H1 (cell line): ENCODE measurements at regions not wholly inside any gene's neighbourhood (a gene's known extent, or its start where the extent isn't known, plus 50 kb on each side); places are given as distances from the start of the nearest gene placed in this dataset.

Experiments used
- CTCF ChIA-PET: fragments of 300-600 bp; sonication (Branson Sonifier 250); formaldehyde crosslinking; loops from one replicate; lab custom pipeline; 2021; ENCODE audit not compliant: partially characterized antibody; lab: Charles Lee
- POLR2A ChIA-PET: fragments of 300-600 bp; sonication (Branson Sonifier 250); formaldehyde crosslinking; loops from one replicate; lab custom pipeline; 2021; ENCODE audit warnings: inconsistent platforms; ENCODE audit not compliant: partially characterized antibody; lab: Charles Lee
- DNase-seq, 2 experiments: peaks; one replicate each; pipeline versions ENCODE4 v3.0.0 to v3.0.0-alpha.2; 2010 to 2022; ENCODE audit warnings: low spot score in 2 of 2, low read depth in 1 of 2, mixed read lengths in 1 of 2
- FAIRE-seq: peaks from 2 replicates; lab custom pipeline; 2011; peaks lifted over from hg19 to GRCh38; lab: Jason Lieb, UNC
- H2AFZ ChIP-seq: 2 replicates; pipeline ENCODE4 v1.8.1; 2012; ENCODE audit warnings: low read length, inconsistent platforms
- H2AK5ac ChIP-seq: 2 replicates; pipeline ENCODE4 v1.6.1; 2013; ENCODE audit warnings: low read depth, low read length
- H2BK120ac ChIP-seq: replicated peaks from 2 replicates; pipeline ENCODE3; 2013; ENCODE audit warnings: low read depth, low read length, inconsistent platforms
- H2BK12ac ChIP-seq: 2 replicates; pipeline ENCODE4 v1.6.1; 2013; ENCODE audit warnings: low read depth, low read length
- H2BK15ac ChIP-seq: 2 replicates; pipeline ENCODE4 v1.6.1; 2013; ENCODE audit warnings: low read length
- H2BK20ac ChIP-seq: 2 replicates; pipeline ENCODE4 v1.6.1; 2013; ENCODE audit warnings: low read length
- H2BK5ac ChIP-seq: 2 replicates; pipeline ENCODE4 v1.6.1; 2013; ENCODE audit warnings: low read depth, low read length
- H3K14ac ChIP-seq: 2 replicates; pipeline ENCODE4 v1.6.1; 2013; ENCODE audit warnings: inconsistent platforms; ENCODE audit not compliant: insufficient read length
- H3K18ac ChIP-seq: 2 replicates; pipeline ENCODE4 v1.6.1; 2013; ENCODE audit warnings: low read length; ENCODE audit errors: extremely low read depth
- H3K23ac ChIP-seq: 2 replicates; pipeline ENCODE4 v1.6.1; 2013; ENCODE audit warnings: inconsistent platforms; ENCODE audit not compliant: insufficient read length
- H3K23me2 ChIP-seq: 2 replicates; pipeline ENCODE4 v1.6.1; 2013; ENCODE audit warnings: low read depth, low read length
- H3K27ac ChIP-seq: 2 replicates; pipeline ENCODE4 v1.6.1; 2011; ENCODE audit warnings: low read depth, low read length, inconsistent platforms
- H3K27me3 ChIP-seq, 4 experiments: replicated peaks in 1 of 4; 1 replicate in 1 of 4; 2 replicates in 3 of 4; pipeline versions ENCODE4 v1.6.1 to v1.8.1; 2011 to 2013; ENCODE audit warnings: low read length in 3 of 4, mild to moderate bottlenecking in 3 of 4, inconsistent platforms in 2 of 4, mixed read lengths in 2 of 4, moderate library complexity in 1 of 4; ENCODE audit not compliant: control insufficient read depth in 3 of 4, insufficient read depth in 3 of 4; ENCODE audit errors: extremely low read depth in 1 of 4
- H3K36me3 ChIP-seq, 4 experiments: 2 replicates each; pipeline versions ENCODE4 v1.6.1 to v1.8.1; 2011 to 2013; ENCODE audit warnings: mild to moderate bottlenecking in 4 of 4, low read length in 3 of 4, moderate library complexity in 2 of 4, control low read depth in 1 of 4, inconsistent platforms in 1 of 4; ENCODE audit not compliant: insufficient read depth in 4 of 4, control insufficient read depth in 2 of 4
- H3K4ac ChIP-seq: replicated peaks from 2 replicates; pipeline ENCODE3; 2013; ENCODE audit warnings: low read length, low read depth, mixed read lengths, inconsistent platforms; ENCODE audit not compliant: insufficient read length
- H3K4me1 ChIP-seq, 4 experiments: replicated peaks in 1 of 4; 1 replicate in 1 of 4; 2 replicates in 3 of 4; pipeline versions ENCODE4 v1.6.1 to v1.8.1; 2011 to 2013; ENCODE audit warnings: low read length in 3 of 4, inconsistent platforms in 2 of 4, mixed read lengths in 1 of 4; ENCODE audit not compliant: insufficient read depth in 4 of 4, control insufficient read depth in 3 of 4
- H3K4me2 ChIP-seq, 2 experiments: 2 replicates each; pipeline versions ENCODE4 v1.6.1 to v1.8.1; 2011 to 2013; ENCODE audit warnings: low read depth in 2 of 2, low read length in 2 of 2, control low read depth in 1 of 2, inconsistent platforms in 1 of 2, mild to moderate bottlenecking in 1 of 2; ENCODE audit not compliant: insufficient read depth in 1 of 2
- H3K4me3 ChIP-seq, 4 experiments: fragments of 200-600, 300-600 bp in 1 of 4; sonication (generic), shearing (Covaris generic), sonication (Bioruptor Twin) in 1 of 4; 2 replicates each; pipeline versions ENCODE4 v1.5.1 to v1.8.1; 2011 to 2016; ENCODE audit warnings: low read length in 4 of 4, low read depth in 3 of 4, control low read depth in 2 of 4, inconsistent platforms in 2 of 4, mild to moderate bottlenecking in 2 of 4, mixed read lengths in 1 of 4, moderate library complexity in 1 of 4; ENCODE audit not compliant: insufficient read depth in 2 of 4; ENCODE audit errors: extremely low read depth in 1 of 4
- H3K56ac ChIP-seq: replicated peaks from 2 replicates; pipeline ENCODE3; 2013; ENCODE audit warnings: low read depth, mild to moderate bottlenecking, mixed read lengths, low read length, inconsistent platforms; ENCODE audit not compliant: insufficient read length
- H3K79me1 ChIP-seq: 2 replicates; pipeline ENCODE4 v1.6.1; 2013; ENCODE audit warnings: low read depth, low read length, control low read depth
- H3K79me2 ChIP-seq, 2 experiments: 2 replicates each; pipeline versions ENCODE4 v1.6.1 to v1.8.1; 2012 to 2013; ENCODE audit warnings: low read length in 2 of 2, mild to moderate bottlenecking in 2 of 2, inconsistent platforms in 1 of 2; ENCODE audit not compliant: insufficient read depth in 2 of 2, control insufficient read depth in 1 of 2
- H3K9ac ChIP-seq, 4 experiments: replicated peaks in 1 of 4; 1 replicate in 1 of 4; 2 replicates in 3 of 4; pipeline versions ENCODE4 v1.6.1 to v1.8.1; 2011 to 2013; ENCODE audit warnings: low read depth in 3 of 4, low read length in 3 of 4, control low read depth in 2 of 4, mild to moderate bottlenecking in 2 of 4, moderate library complexity in 2 of 4, inconsistent platforms in 1 of 4; ENCODE audit errors: extremely low read depth in 1 of 4
- H3K9me3 ChIP-seq, 2 experiments: 2 replicates each; pipeline versions ENCODE4 v1.6.1 to v1.8.1; 2012 to 2013; ENCODE audit warnings: mild to moderate bottlenecking in 2 of 2, moderate library complexity in 2 of 2, control low read depth in 1 of 2, inconsistent platforms in 1 of 2, low read depth in 1 of 2, low read length in 1 of 2, mixed read lengths in 1 of 2; ENCODE audit not compliant: insufficient read depth in 2 of 2
- H4K20me1 ChIP-seq, 2 experiments: replicated peaks in 1 of 2; 2 replicates each; pipeline versions ENCODE3 to v1.8.1; 2011 to 2013; ENCODE audit warnings: inconsistent platforms in 2 of 2, low read length in 2 of 2, mild to moderate bottlenecking in 1 of 2; ENCODE audit not compliant: insufficient read depth in 2 of 2, control insufficient read depth in 1 of 2
- H4K5ac ChIP-seq: 2 replicates; pipeline ENCODE4 v1.6.1; 2013; ENCODE audit warnings: low read length, low read depth, mixed read lengths, inconsistent platforms; ENCODE audit not compliant: insufficient read length
- H4K8ac ChIP-seq: 2 replicates; pipeline ENCODE4 v1.8.0; 2013; ENCODE audit warnings: mild to moderate bottlenecking, moderate library complexity, low read length, inconsistent platforms; ENCODE audit not compliant: insufficient read depth; ENCODE audit errors: extremely low read depth
- H4K91ac ChIP-seq: replicated peaks from 2 replicates; pipeline ENCODE3; 2013; ENCODE audit warnings: low read length, mixed read lengths, inconsistent platforms; ENCODE audit not compliant: insufficient read length
- ATF2 ChIP-seq: IDR thresholded peaks from 2 replicates; pipeline ENCODE4 v1.6.1; 2012; ENCODE audit warnings: low read length, inconsistent platforms
- CTBP2 ChIP-seq: IDR thresholded peaks from 2 replicates; pipeline ENCODE4 v1.7.0; 2011; ENCODE audit warnings: borderline replicate concordance, mild to moderate bottlenecking, moderate library complexity, mixed read lengths, low read length; ENCODE audit not compliant: insufficient read depth, insufficient read length
- EP300 ChIP-seq, 2 experiments: IDR thresholded peaks; 1 replicate in 1 of 2; 2 replicates in 1 of 2; pipeline ENCODE4 v1.6.1; 2011 to 2012; ENCODE audit warnings: low read depth in 2 of 2, low read length in 2 of 2, mild to moderate bottlenecking in 2 of 2, borderline replicate concordance in 1 of 2, inconsistent platforms in 1 of 2, moderate library complexity in 1 of 2
- KDM5A ChIP-seq: fragments of 200-600 bp; IDR thresholded peaks from 2 replicates; pipeline ENCODE4 v1.7.1; 2012; ENCODE audit warnings: mild to moderate bottlenecking, low read length, inconsistent platforms, mixed read lengths
- PHF8 ChIP-seq: fragments of 200-600 bp; sonication (generic); conservative IDR thresholded peaks from 2 replicates; pipeline ENCODE4 v1.7.1; 2012; ENCODE audit warnings: low read depth, mild to moderate bottlenecking, inconsistent platforms, low read length, moderate library complexity
- RAD21 ChIP-seq, 2 experiments: IDR thresholded peaks in 1 of 2; conservative IDR thresholded peaks in 1 of 2; 2 replicates each; pipeline ENCODE4 v1.6.1; 2011; ENCODE audit warnings: low read depth in 2 of 2, low read length in 2 of 2, improper control_type of control experiment in 1 of 2, inconsistent platforms in 1 of 2, mild to moderate bottlenecking in 1 of 2, moderate library complexity in 1 of 2
- RXRA ChIP-seq: IDR thresholded peaks from 2 replicates; pipeline ENCODE4 v1.6.1; 2011; ENCODE audit warnings: low read depth, mild to moderate bottlenecking, low read length, moderate library complexity; ENCODE audit not compliant: insufficient read depth
- SP4 ChIP-seq: IDR thresholded peaks from 2 replicates; pipeline ENCODE4 v1.6.1; 2012; ENCODE audit warnings: low read length, inconsistent platforms
- SRF ChIP-seq: IDR thresholded peaks from 2 replicates; pipeline ENCODE4 v1.6.1; 2011; ENCODE audit warnings: mild to moderate bottlenecking, low read depth, low read length, moderate library complexity
- TAF1 ChIP-seq: IDR thresholded peaks from 2 replicates; pipeline ENCODE4 v1.6.1; 2011; ENCODE audit warnings: mild to moderate bottlenecking, low read depth, low read length
- TAF7 ChIP-seq: optimal IDR thresholded peaks from 2 replicates; pipeline ENCODE3; 2011; ENCODE audit warnings: low read depth, mild to moderate bottlenecking, inconsistent platforms, low read length, moderate library complexity, borderline replicate concordance
- USF2 ChIP-seq: IDR thresholded peaks from 2 replicates; pipeline ENCODE4 v1.6.1; 2011; ENCODE audit warnings: low read length, improper control_type of control experiment

- no peaks in the 10 kb centered on the region for H4K20me1 ChIP-seq
- no peak overlapping the region for H2AFZ ChIP-seq
- no peak overlapping the region for H4K91ac ChIP-seq
- H2BK20ac ChIP-seq, result no peak overlapping the region
- H3K36me3 ChIP-seq, result no peaks in the 10 kb centered on the region
- no peak overlapping the region for H2BK15ac ChIP-seq
- H3K56ac ChIP-seq, result no peak overlapping the region
- H3K23me2 ChIP-seq, result no peaks in the 10 kb centered on the region
- no peak overlapping the region for H4K8ac ChIP-seq
- no peak for FAIRE-seq
- DNase-seq, result no peak
- H3K9ac ChIP-seq, result no peak overlapping the region
- no peak overlapping the region for H2BK5ac ChIP-seq
- H2BK120ac ChIP-seq, result no peak overlapping the region
- no peak overlapping the region for H3K14ac ChIP-seq
- H3K4me1 ChIP-seq, result no peaks in the 10 kb centered on the region; a peak in 2 of 7 replicates
- no peak overlapping the region for H3K4me2 ChIP-seq
- H2AK5ac ChIP-seq, result no peak overlapping the region
- no peak overlapping the region for H3K27ac ChIP-seq
- H2BK12ac ChIP-seq, result no peak overlapping the region
- H4K5ac ChIP-seq, result no peak overlapping the region
- TF ChIP-seq USF2, result no peak
- no peak for TF ChIP-seq TAF7
- TF ChIP-seq EP300 (IDR thresholded peaks at IDR 0.05; ENCODE audit: borderline replicate concordance in 1 of 2, low read depth in 2 of 2, low read length in 2 of 2), result no peak
- no peak for TF ChIP-seq KDM5A
- TF ChIP-seq TAF1, result no peak
- no peak for TF ChIP-seq RXRA
- TF ChIP-seq SRF, result no peak
- no peak for TF ChIP-seq CTBP2
- TF ChIP-seq RAD21 (IDR thresholded peaks at IDR 0.05 in 1 of 2, conservative IDR thresholded peaks at IDR 0.05 in 1 of 2; ENCODE audit: low read depth in 2 of 2, low read length in 2 of 2), result no peak
- no peak for TF ChIP-seq ATF2
- TF ChIP-seq SP4, result no peak
- TF ChIP-seq PHF8, result no peak
- H3K79me1 ChIP-seq, result no peaks in the 10 kb centered on the region
- no peak overlapping the region for H3K18ac ChIP-seq
- no peak overlapping the region for H3K4me3 ChIP-seq
- H3K23ac ChIP-seq, result no peak overlapping the region
- no peak overlapping the region for H3K4ac ChIP-seq
- H3K9me3 ChIP-seq, result no peaks in the 10 kb centered on the region
- ChIA-PET CTCF (interaction anchor here (0.6 to 2.0 kb wide), 2 partner anchors 12 to 54 kb away, joined by 3 to 6 read pairs; no protein-coding TSS in a partner anchor), POLR2A (no interaction called here)
- H3K79me2 ChIP-seq, result no peaks in the 10 kb centered on the region
- no peaks in the 10 kb centered on the region for H3K27me3 ChIP-seq
Observed at GRCh38 chr7:9945131-9945530, 1028.5 kb upstream of the PHF14 start.
